SK-N-SH (cell line): ENCODE measurements at regions not wholly inside any gene's neighbourhood (a gene's known extent, or its start where the extent isn't known, plus 50 kb on each side); places are given as distances from the start of the nearest gene placed in this dataset.

Source experiments
- CTCF ChIA-PET: fragments of 300-600, 350-600 bp; formaldehyde crosslinking; extraction: SDS; loops from one replicate; lab custom pipeline; 2021; lab: Yijun Ruan, JAX
- POLR2A ChIA-PET: fragments of 350-600 bp; sonication (Branson Sonifier 250); formaldehyde crosslinking; extraction: SDS; loops from one replicate; lab custom pipeline; 2020; ENCODE audit warnings: antibody characterized with exemption, inconsistent platforms; lab: Yijun Ruan, JAX
- DNase-seq: peaks from one replicate; pipeline ENCODE4 v3.0.0; 2012
- H2AFZ ChIP-seq: fragments of 200-600 bp; sonication (generic); 2 replicates; pipeline ENCODE4 v1.8.1; 2016; ENCODE audit warnings: antibody characterized with exemption, mild to moderate bottlenecking, low read depth
- H3F3A ChIP-seq: fragments of 200-600 bp; sonication (generic); replicated peaks from 2 replicates; pipeline ENCODE3; 2016; ENCODE audit warnings: antibody characterized with exemption, mild to moderate bottlenecking; ENCODE audit not compliant: insufficient read depth
- H3K27ac ChIP-seq, 2 experiments: fragments of 200-500 bp in 1 of 2; fragments of 200-600 bp in 1 of 2; sonication (Bioruptor generic) in 1 of 2; sonication (generic), shearing (Covaris generic) in 1 of 2; 2 replicates each; pipeline versions ENCODE4 v1.5.1 to v1.6.1; 2014 to 2016; ENCODE audit warnings: low read depth in 2 of 2, inconsistent platforms in 1 of 2, low read length in 1 of 2, mild to moderate bottlenecking in 1 of 2, mixed read lengths in 1 of 2
- H3K27me3 ChIP-seq: fragments of 200-600 bp; sonication (generic), shearing (Covaris generic); 2 replicates; pipeline ENCODE4 v1.6.1; 2016; ENCODE audit warnings: mixed run types; ENCODE audit not compliant: insufficient read depth
- H3K36me3 ChIP-seq, 2 experiments: fragments of 200-500 bp in 1 of 2; fragments of 200-600 bp in 1 of 2; sonication (Bioruptor generic) in 1 of 2; sonication (generic) in 1 of 2; replicated peaks in 1 of 2; 2 replicates each; pipeline versions ENCODE3 to v1.5.1; 2014 to 2016; ENCODE audit warnings: low read length in 1 of 2, mild to moderate bottlenecking in 1 of 2; ENCODE audit not compliant: insufficient read depth in 2 of 2, control insufficient read depth in 1 of 2
- H3K4me1 ChIP-seq, 2 experiments: fragments of 200-500 bp in 1 of 2; fragments of 200-600 bp in 1 of 2; sonication (Bioruptor generic) in 1 of 2; sonication (generic), shearing (Covaris generic) in 1 of 2; 2 replicates each; pipeline versions ENCODE4 v1.5.1 to v1.6.1; 2014 to 2016; ENCODE audit warnings: low read depth in 1 of 2, low read length in 1 of 2, mixed run types in 1 of 2; ENCODE audit not compliant: insufficient read depth in 2 of 2, control insufficient read depth in 1 of 2
- H3K4me2 ChIP-seq: fragments of 200-600 bp; sonication (generic), shearing (Covaris generic); 2 replicates; pipeline ENCODE4 v1.6.1; 2017; ENCODE audit warnings: mixed run types
- H3K4me3 ChIP-seq, 2 experiments: fragments of 200-500 bp in 1 of 2; fragments of 200-600 bp in 1 of 2; sonication (Bioruptor generic) in 1 of 2; sonication (generic), shearing (Covaris generic) in 1 of 2; 2 replicates each; pipeline versions ENCODE4 v1.5.1 to v1.8.1; 2014 to 2016; ENCODE audit warnings: low read depth in 2 of 2, inconsistent platforms in 1 of 2, low read length in 1 of 2, mild to moderate bottlenecking in 1 of 2, mixed read lengths in 1 of 2, moderate library complexity in 1 of 2
- H3K79me2 ChIP-seq: fragments of 200-600 bp; sonication (generic); 2 replicates; pipeline ENCODE4 v1.8.1; 2017; ENCODE audit warnings: mild to moderate bottlenecking; ENCODE audit not compliant: insufficient read depth
- H3K9ac ChIP-seq: fragments of 200-600 bp; sonication (generic); 2 replicates; pipeline ENCODE4 v1.6.1; 2017; ENCODE audit warnings: mixed run types
- H3K9me2 ChIP-seq: fragments of 200-600 bp; sonication (generic); 2 replicates; pipeline ENCODE4 v1.6.1; 2017; ENCODE audit warnings: mixed run types
- H3K9me3 ChIP-seq: fragments of 200-600 bp; sonication (generic); 2 replicates; pipeline ENCODE4 v1.6.1; 2017; ENCODE audit warnings: mixed run types, mild to moderate bottlenecking, moderate library complexity
- H4K20me1 ChIP-seq: fragments of 200-600 bp; sonication (generic); 2 replicates; pipeline ENCODE4 v1.6.1; 2017; ENCODE audit warnings: mild to moderate bottlenecking, mixed run types; ENCODE audit not compliant: insufficient read depth
- CHD2 ChIP-seq: fragments of 150-350 bp; IDR thresholded peaks from 2 replicates; pipeline ENCODE4 v1.6.1; 2018; ENCODE audit warnings: low read length; ENCODE audit not compliant: partially characterized antibody
- IRF3 ChIP-seq: fragments of 150-350 bp; IDR thresholded peaks from 2 replicates; pipeline ENCODE4 v1.6.1; 2016; ENCODE audit warnings: mild to moderate bottlenecking, low read depth, low read length
- JUND ChIP-seq: IDR thresholded peaks from 2 replicates; pipeline ENCODE4 v1.4.0; 2012
- NRF1 ChIP-seq: IDR thresholded peaks from 2 replicates; pipeline ENCODE4 v1.6.1; 2012; ENCODE audit warnings: low read depth, mild to moderate bottlenecking, low read length
- PBX3 ChIP-seq: IDR thresholded peaks from 2 replicates; pipeline ENCODE4; 2012
- TAF1 ChIP-seq: IDR thresholded peaks from 2 replicates; pipeline ENCODE4 v1.6.1; 2012; ENCODE audit warnings: low read depth, mild to moderate bottlenecking, low read length, moderate library complexity, borderline replicate concordance
- TEAD4 ChIP-seq: IDR thresholded peaks from 2 replicates; pipeline ENCODE4 v1.4.0; 2012; ENCODE audit warnings: mild to moderate bottlenecking, borderline replicate concordance; ENCODE audit not compliant: insufficient read depth
- ZBTB33 ChIP-seq: IDR thresholded peaks from 2 replicates; pipeline ENCODE4 v1.4.0; 2012; ENCODE audit warnings: low read depth, borderline replicate concordance
- WGBS: methylation state at CpG from one replicate; pipeline ENCODE4 v1.1.6; 2017; ENCODE audit warnings: low lambda C conversion rate; 5-methylcytosine and 5-hydroxymethylcytosine counted together
- TF ChIP-seq, protein P1 (sequence below): IDR thresholded peaks from 2 replicates; pipeline ENCODE4 v1.6.1; 2012; ENCODE audit warnings: mild to moderate bottlenecking, low read depth, low read length, moderate library complexity

DNA sequence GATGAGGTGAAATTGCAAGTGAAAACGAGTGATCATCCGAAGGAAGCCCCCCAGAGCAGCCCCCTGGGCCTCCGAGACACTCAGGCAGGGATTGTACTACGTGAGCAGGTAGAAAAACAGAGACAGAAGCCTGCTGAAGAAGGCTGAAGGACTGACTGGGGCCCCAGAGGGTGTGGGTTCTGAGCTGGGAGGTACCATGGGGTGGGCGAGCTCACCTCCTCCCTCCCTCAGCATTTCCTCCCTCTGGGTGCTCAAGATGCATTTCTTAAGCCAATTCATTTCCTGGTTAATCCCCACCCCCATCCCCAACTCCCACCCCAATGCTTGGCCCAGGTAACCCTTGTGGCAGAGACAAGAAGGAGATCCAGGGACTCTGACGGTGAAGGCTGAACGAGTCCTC is 108.7 kb downstream of the BDH1 start (continued):
- TF ChIP-seq, protein P1, sequence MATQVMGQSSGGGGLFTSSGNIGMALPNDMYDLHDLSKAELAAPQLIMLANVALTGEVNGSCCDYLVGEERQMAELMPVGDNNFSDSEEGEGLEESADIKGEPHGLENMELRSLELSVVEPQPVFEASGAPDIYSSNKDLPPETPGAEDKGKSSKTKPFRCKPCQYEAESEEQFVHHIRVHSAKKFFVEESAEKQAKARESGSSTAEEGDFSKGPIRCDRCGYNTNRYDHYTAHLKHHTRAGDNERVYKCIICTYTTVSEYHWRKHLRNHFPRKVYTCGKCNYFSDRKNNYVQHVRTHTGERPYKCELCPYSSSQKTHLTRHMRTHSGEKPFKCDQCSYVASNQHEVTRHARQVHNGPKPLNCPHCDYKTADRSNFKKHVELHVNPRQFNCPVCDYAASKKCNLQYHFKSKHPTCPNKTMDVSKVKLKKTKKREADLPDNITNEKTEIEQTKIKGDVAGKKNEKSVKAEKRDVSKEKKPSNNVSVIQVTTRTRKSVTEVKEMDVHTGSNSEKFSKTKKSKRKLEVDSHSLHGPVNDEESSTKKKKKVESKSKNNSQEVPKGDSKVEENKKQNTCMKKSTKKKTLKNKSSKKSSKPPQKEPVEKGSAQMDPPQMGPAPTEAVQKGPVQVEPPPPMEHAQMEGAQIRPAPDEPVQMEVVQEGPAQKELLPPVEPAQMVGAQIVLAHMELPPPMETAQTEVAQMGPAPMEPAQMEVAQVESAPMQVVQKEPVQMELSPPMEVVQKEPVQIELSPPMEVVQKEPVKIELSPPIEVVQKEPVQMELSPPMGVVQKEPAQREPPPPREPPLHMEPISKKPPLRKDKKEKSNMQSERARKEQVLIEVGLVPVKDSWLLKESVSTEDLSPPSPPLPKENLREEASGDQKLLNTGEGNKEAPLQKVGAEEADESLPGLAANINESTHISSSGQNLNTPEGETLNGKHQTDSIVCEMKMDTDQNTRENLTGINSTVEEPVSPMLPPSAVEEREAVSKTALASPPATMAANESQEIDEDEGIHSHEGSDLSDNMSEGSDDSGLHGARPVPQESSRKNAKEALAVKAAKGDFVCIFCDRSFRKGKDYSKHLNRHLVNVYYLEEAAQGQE, result no peak

GRCh38 chr3:197446700-197447056 is 109.1 kb downstream of the BDH1 start:
- no peak for DNase-seq

More at GRCh38 chr3:197446700-197447056, 109.1 kb downstream of the BDH1 start:
- WGBS, result 83% methylated on average over 9 of the region's 9 CpGs
- no peak for TF ChIP-seq TAF1
- no peak for TF ChIP-seq NRF1
- TF ChIP-seq ZBTB33, result no peak
- no peak for TF ChIP-seq TEAD4
- no peak for TF ChIP-seq CHD2
- TF ChIP-seq PBX3, result no peak
- TF ChIP-seq JUND, result no peak
- TF ChIP-seq IRF3, result no peak
- ChIA-PET CTCF (interaction anchor here (1.6 to 2.9 kb wide), 2 partner anchors 8 to 10 kb away, joined by 5 to 10 read pairs; no protein-coding TSS in a partner anchor), POLR2A (no interaction called here)
- no peak overlapping the region for H3K4me2 ChIP-seq
- H3F3A ChIP-seq, result no peaks in the 10 kb centered on the region
- no peaks in the 10 kb centered on the region; the same call in 1 of the 2 replicates for H3K27me3 ChIP-seq
- no peaks in the 10 kb centered on the region for H3K79me2 ChIP-seq
- no peak overlapping the region for H3K27ac ChIP-seq
- H3K4me3 ChIP-seq, result no peak overlapping the region
- H3K9me3 ChIP-seq, result no peaks in the 10 kb centered on the region
- H3K9me2 ChIP-seq, result no peaks in the 10 kb centered on the region
- H4K20me1 ChIP-seq, result no peaks in the 10 kb centered on the region
- no peaks in the 10 kb centered on the region for H3K36me3 ChIP-seq
- H3K4me1 ChIP-seq, result no peaks in the 10 kb centered on the region
- H3K9ac ChIP-seq, result no peak overlapping the region
- no peak overlapping the region for H2AFZ ChIP-seq
